Activated CD8-positive, alpha-beta memory T cell treated with anti-CD3 and anti-CD28 coated beads, Interleukin-2, amount 50 U/mL, for 24 hours (primary cell): ENCODE measurements at regions not wholly inside any gene's neighbourhood (a gene's known extent, or its start where the extent isn't known, plus 50 kb on each side); places are given as distances from the start of the nearest gene placed in this dataset.
"Not testable (repeated sequence)": the region's sequence is repeated elsewhere in the genome, so short reads cannot be mapped to it uniquely, and the experiment has no call there.

Experiments used
- DNase-seq: peaks from one replicate; pipeline ENCODE4 v3.0.0-alpha.2; 2020; ENCODE audit errors: extremely low read depth

GRCh38 chr6:9308284-9308683 lies 872.9 kb upstream of the SLC35B3 start:
- no peak for DNase-seq

DNA sequence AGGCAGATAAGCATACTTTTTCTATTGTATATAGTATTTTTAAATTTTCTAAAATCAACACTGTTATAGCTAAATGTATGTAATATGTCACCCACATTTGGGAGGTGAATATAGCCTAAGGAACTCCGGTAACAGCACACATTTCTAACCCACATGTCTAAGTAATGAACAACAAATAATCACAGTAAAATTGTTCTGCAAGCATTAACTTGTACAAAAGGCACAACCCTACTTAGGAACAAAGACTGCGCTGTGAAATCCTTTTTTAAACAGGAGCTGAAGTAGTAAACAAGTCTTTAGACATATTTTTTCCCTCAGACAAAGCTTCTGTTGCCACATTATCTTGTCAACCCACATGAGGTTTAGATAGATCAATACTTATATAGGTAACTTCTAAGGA lies 872.4 kb upstream of the SLC35B3 start:
- DNase-seq, result no peak

- no peak for DNase-seq
Measured at GRCh38 chr6:9307187-9307586, 871.8 kb upstream of the SLC35B3 start.

DNA sequence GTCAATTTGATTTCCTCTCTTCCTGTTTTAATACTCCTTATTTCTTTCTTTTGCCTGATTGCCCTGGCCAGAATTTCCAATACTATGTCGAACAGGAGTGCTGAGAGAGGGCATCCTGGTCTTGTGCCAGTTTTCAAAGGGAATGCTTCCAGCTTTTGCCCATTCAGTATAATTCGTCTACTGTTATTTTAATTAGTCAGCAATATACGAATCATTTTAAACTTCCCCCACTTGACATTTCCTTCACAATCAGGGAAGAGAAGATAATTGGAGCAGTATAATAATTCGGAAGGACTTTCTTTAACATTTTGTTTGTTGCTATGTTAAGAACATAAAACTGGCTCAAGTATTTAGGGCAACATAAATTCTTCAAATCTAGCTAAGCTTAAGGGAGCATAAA lies 860.3 kb upstream of the SLC35B3 start:
- no peak for DNase-seq

DNA sequence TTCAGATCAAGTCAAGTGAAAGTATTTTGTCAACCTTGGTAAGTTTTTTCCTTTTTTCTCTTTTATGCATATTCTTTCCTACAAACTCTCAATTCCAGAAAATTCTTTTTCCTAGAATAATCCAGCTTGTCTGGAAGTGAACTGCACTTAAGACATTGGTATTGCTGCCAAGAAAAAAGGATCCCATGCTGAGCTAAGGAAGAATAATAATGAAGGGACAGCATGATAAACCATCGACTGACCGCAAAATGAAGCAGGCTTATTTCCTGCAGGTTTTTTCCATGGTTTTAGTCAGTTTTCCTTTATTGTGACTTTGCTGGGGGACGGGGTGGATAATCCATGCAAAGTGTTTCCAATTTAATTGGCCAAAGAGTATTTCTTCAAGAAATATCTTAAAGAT lies 857.6 kb upstream of the SLC35B3 start:
- DNase-seq, result no peak

GRCh38 chr6:9290342-9290741 lies 855.0 kb upstream of the SLC35B3 start:
- not testable (repeated sequence) for DNase-seq

- no peak for DNase-seq
Measured at GRCh38 chr6:9272671-9273070, 837.3 kb upstream of the SLC35B3 start.

- no peak for DNase-seq
Measured at GRCh38 chr6:9266741-9267140, 831.4 kb upstream of the SLC35B3 start.

DNA sequence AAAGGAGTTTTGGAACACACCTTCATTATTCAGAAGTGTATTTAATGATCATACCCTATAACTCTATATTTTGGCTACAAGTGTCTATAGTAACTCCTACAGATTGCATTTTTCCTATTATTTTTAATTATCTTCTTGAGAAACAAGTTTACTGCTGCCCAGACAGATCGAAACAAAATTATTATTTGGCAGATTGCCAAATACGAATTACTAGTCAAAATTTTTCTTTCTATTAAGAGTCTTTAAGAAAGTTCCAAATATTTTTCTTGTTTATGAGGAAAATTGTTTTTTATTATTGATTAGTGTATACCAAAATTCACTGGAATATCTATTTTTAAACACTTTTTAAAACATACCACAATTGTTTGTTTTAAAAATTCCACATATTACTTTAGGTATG lies 821.9 kb upstream of the SLC35B3 start:
- no peak for DNase-seq

DNA sequence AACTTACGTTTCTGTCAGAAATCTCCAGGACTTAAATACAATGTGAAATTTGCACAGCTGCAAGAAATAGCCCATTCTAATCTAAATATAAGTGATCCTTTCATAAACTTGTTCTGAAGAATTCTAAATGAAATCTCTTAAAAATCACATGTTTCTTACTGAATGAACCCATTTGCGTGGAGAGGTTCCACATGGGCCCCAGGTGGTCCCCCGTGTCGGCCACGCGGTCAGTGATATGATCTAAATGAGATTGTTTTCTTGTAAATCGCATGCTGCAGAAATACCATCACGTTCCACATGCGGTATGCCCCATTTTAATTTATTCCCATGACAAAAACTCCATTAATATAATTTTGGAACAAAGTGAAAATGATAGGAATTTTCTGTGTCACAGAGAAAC lies 818.9 kb upstream of the SLC35B3 start:
- no peak for DNase-seq

DNA sequence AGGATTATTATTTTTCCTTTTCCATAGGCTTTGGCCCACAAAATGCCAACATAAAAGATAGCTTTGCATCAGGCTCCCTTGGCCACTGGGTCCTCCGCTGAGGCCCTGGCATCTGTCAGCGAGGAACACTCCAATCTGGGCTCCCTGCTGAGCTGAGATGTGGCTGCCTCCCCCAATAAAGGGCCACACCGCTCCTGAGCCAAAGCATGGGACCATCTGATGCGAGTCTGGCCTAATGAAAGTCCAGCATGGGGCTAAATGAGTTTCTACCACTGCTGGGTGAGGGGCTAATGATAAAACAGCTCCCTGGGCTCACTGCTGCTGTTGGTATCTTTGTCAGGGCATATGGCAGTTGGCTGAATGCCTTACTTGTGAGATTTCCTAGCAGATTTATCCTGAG lies 817.5 kb upstream of the SLC35B3 start:
- no peak for DNase-seq

- no peak for DNase-seq
Measured at GRCh38 chr6:9250852-9251251, 815.5 kb upstream of the SLC35B3 start.

DNA sequence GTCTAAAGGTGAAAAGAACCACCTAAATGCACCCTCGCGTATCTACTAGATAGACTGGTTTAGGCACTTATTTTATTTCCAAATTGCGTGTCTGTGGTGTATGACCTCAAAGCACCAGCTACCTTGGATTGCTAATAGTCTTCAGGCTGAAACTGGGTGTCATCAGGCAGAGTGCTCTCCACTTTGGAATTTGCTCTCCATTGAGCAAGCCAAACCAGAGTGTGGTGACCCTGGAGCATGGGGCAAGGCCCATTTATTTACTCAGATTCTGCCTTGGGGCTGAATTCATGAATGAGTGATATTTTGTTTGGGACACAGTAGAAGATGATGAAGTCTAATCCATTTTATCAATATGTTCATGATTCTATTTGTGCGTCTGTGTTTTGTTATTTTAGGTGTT lies 812.8 kb upstream of the SLC35B3 start:
- DNase-seq, result no peak

GRCh38 chr6:9240861-9241260 lies 805.5 kb upstream of the SLC35B3 start:
- DNase-seq, result no peak

DNA sequence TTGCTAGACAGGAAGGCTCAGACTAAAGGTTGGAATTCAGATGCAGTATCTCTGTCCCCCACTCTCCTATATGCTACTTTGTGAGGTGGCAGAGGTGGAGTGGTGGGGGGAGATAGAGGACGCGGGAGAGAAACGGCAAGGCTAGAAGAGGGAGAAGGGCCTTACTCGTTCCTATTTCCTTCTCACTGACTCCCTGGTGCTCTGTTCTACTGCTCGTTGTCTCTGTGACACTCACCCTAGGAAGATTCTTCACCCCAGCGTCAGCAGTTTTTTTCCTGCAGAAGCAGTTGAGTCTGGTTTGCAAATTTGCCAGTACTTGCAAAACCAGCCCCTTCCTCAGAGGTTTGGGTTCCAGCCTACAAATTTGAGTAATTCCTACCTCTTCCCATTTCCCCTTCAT lies 801.1 kb upstream of the SLC35B3 start:
- no peak for DNase-seq

DNA sequence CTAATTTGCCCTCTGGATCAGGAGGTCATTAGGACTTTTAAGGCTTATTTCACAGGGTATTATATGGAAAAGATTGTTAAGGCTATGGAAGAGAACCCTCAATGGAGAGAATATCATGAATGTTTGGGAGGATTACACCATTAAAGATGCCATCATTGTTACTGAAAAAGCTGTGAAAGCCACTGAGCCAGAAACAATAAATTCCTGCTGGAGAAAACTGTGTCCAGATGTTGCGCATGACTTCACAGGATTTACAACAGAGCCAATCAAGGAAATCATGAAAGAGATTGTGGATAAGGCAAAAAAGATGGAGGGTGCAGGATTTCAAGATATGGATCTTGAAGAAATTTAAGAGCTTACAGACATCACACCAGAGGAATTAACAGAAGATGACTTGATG lies 798.3 kb upstream of the SLC35B3 start:
- no peak for DNase-seq

DNA sequence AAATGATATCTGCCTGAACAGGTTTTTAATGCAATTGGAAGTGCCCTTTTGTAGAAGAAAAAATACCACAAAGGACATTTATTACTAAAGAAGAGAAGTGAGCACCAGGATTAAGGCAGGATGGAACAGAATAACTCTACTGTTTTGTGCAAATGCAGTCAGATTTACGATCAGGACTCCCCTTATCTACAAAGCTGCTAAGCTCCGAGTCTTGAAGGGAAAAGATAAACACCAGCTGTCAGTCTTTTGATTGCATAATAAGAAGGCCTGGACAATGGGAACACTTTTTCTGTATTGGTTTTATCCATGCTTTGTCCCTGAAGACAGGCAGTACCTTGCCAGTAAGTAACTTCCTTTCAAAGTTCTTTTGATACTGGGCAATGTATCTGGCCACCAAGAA lies 797.9 kb upstream of the SLC35B3 start:
- DNase-seq, result no peak

- DNase-seq, result no peak
Measured at GRCh38 chr6:9225441-9225871, 790.1 kb upstream of the SLC35B3 start.

DNA sequence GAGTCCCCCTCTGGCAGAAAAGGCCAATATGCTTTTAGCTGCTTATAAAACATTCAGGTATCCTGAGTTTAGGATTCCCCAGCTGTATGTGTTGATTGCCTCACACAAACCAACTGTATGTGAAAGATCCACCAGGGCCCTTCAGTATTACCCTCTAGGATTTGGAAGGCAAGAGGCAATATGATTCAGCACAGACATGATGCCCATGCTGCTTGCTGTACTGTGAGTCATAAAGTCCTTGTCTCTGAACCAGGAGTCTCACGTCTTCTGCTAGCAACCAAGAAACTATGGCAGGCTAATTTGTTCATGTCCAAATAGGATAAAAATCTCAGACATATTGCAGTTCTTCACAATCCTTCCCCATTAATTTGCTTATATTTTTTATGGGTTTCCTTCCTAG lies 789.2 kb upstream of the SLC35B3 start:
- no peak for DNase-seq

DNA sequence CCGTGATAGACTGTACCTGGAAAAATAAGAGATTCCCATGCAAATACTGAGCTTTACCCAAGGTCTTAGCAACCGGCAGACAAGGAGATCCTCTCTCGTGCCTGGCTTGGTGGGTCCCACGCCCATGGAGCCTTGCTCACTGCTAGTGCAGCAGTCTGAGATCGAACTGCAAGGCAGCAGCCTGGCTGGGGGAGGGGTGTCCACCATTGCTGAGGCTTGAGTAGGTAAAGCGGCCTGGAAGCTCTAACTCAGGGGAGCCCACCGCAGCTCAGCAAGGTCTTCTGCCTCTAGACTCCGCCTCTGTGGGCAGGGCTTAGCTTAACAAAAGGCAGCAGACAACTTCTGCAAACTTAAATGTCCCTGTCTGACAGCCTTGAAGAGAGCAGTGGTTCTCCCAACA lies 778.4 kb upstream of the SLC35B3 start:
- DNase-seq, result not testable (repeated sequence)

DNA sequence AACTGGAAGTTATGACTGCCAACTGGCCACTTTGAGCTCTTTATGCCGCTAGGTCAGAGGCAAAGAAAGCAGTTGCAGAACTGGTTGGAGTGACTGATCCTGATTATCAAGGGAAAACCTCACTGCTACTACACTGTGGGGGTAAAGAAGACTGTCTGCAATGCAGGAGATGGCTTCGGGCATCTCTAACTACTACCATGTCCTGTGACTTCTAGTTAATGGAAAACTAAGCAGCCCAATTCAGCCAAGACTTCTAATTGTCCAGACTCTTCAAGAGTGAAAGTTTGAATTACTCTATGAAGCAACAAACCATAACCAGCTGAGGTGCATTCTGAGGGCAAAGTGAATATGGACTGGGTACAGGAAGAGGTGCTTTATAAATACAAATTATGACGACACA lies 773.6 kb upstream of the SLC35B3 start:
- DNase-seq, result no peak

GRCh38 chr6:9205645-9206044 lies 770.3 kb upstream of the SLC35B3 start:
- DNase-seq, result no peak

DNA sequence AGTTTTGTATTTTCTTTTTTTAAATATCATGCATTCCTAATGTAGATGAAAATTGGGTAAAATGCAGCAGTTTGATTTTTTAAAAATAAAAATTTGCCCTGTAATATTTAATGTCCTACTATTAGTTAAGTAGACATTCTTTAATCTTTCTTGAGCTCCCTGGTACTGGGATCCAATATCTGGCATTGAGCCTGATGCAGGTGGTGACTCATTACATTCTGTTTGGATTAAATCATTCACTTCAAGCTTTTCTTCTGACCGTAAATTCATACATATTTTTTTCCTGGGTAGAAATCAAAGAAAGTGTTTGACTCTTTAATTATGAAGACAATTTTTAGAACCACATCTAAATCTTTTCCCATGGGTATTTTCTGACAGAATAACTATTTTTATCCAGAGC lies 768.8 kb upstream of the SLC35B3 start:
- no peak for DNase-seq

DNA sequence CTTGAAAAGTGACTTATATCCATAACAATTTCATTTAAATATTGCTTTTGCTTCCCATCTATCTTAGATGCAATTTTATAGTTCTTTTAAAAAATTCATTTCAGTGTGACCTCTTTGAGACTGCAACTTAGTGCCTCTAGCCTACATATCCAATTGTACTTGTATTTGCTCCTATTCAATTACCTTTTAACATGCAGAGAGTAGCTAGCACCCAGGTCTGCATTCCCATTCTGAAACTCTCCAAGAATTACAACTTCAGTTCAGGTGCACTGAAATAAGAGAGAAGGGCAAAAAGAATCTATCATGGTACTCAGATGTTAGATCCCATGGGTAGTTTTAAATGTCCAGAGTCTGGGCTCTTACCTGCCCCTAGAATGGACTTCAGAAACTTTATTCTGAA lies 765.4 kb upstream of the SLC35B3 start:
- DNase-seq, result no peak

- no peak for DNase-seq
Measured at GRCh38 chr6:9197726-9198125, 762.4 kb upstream of the SLC35B3 start.
